ENCODE measurements at regions not wholly inside any gene's neighbourhood (a gene's known extent, or its start where the extent isn't known, plus 50 kb on each side); places are given as distances from the start of the nearest gene placed in this dataset.

DNA sequence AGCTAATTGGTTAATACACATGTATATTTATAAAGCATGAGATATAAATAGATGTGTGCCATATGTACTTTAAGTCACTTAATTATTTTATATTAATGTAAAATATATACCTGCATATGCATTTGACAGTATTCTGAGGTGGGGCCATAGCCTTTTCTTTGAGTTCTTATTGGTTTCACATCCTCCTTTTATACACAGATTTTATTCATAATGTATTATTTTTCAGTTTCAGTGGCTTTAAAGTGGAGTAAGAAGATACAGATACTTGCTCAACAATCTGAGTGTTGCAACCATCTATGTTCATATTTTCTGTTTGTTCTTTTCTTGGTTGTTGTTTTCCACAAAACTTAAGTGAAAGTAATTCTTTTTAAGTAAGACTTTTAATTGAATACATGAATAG, 436.5 kb downstream of the RND3 start:
- peaks cover 4% of the 10 kb centered on the region for H3K9me3 Mint-ChIP-seq

DNA sequence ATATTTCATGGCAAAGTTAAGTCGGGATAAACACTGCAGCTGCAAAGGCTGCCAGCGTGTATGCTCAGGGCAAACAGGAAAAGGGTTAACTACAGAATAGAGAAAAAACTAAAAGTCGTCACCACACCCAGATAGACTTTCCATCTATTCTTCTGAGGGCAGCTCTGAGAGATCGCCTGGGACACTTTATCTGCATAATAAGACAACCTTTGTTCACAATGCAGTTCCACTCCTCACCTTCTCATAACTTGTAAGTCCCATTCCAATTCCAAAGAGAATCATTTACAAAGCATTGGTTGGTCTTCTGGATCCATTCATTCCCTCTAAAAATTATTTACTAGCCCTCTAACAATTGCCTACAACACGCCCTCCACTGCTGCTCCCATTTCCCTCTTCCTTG, 437.4 kb downstream of the RND3 start:
- Mint-ChIP-seq H3K27ac (no peak overlapping the region), H3K9me3 (peaks cover 4% of the 10 kb centered on the region), H3K27me3 (no peaks in the 10 kb centered on the region), H3K36me3 (no peaks in the 10 kb centered on the region), H3K4me3 (no peak overlapping the region), H3K4me1 (no peaks in the 10 kb centered on the region)

More for the DNA sequence above, 436.5 kb downstream of the RND3 start:
- Mint-ChIP-seq H3K36me3 (no peaks in the 10 kb centered on the region), H3K4me3 (no peak overlapping the region), H3K27me3 (no peaks in the 10 kb centered on the region), H3K4me1 (no peaks in the 10 kb centered on the region), H3K27ac (no peak overlapping the region)

DNA sequence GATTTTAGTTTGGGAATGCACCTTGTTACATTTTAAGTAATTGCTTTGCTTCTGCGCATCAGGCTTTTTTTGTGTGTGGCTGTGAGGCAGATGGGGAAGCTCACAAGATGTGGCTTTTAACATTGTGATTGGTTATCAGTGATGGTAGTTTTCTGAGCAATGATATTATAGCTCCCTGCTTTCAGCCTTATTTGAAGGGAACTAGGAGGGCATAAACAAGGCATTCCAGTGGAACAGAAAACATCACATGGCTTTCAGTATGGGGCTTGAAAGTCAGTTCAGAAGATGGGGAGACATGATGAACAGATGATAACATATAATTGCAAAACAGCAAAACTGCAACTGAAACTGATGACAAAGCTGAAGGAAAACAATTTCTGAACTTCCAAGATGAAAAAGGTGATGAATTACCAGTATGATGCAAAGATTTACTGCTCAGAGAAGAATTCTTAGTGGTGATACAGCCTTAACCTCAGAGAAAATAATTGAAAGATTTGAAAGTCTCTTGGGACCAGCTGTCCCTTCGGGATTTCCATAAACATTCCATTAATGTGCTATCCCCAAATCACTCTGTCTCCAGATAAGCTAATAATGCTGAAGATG, 439.7 kb downstream of the RND3 start:
- Mint-ChIP-seq H3K27ac (no peak overlapping the region), H3K4me3 (no peak overlapping the region), H3K4me1 (no peaks in the 10 kb centered on the region)

DNA sequence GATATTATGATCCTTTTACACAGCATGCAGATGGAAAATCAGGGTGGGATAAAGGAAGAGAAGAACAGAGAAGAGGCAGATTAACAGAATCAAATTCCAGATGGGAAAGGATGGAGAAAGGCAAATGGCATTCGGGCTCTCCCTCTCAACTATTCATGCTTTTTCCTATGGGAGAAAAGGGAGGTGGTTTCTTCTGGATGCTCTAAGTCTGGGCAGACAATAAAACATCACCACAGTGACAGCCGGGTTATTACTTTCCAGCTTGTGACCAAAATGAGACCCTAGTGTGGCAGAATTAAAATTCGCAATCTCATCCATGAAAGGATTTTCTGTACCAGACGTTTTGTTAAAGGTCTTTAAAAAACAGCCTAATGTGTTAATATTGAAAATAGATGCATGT, 440.7 kb downstream of the RND3 start:
- Mint-ChIP-seq H3K4me3 (no peak overlapping the region), H3K9me3 (peaks cover 4% of the 10 kb centered on the region), H3K4me1 (no peaks in the 10 kb centered on the region), H3K27me3 (no peaks in the 10 kb centered on the region), H3K27ac (no peak overlapping the region), H3K36me3 (no peaks in the 10 kb centered on the region)

More for the DNA sequence above, 439.7 kb downstream of the RND3 start:
- Mint-ChIP-seq H3K9me3 (peaks cover 4% of the 10 kb centered on the region), H3K36me3 (no peaks in the 10 kb centered on the region), H3K27me3 (no peaks in the 10 kb centered on the region)

DNA sequence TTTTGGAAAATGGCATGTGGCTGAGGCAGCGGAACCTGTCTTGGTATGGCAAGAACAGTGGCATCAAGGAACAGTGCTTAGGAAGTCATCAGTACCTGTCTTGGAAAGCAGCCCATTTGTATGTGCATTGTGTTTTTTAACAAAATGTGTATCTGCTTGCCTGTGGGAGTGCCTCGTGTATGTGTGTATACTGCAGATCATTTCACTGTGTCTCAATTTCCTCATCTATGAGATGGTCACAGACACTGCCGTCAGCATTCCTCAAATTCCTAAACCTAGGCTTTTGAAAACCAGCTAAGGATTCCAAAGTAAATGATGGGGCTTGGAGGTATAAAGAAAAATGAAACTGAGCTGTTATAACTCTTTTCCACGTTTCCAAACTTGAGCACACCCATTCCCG, 441.3 kb downstream of the RND3 start:
- H3K27me3 Mint-ChIP-seq = no peaks in the 10 kb centered on the region
- H3K27ac Mint-ChIP-seq = no peak overlapping the region
- H3K4me3 Mint-ChIP-seq = no peak overlapping the region
- H3K9me3 Mint-ChIP-seq = peaks cover 4% of the 10 kb centered on the region
- no peaks in the 10 kb centered on the region for H3K4me1 Mint-ChIP-seq
- no peaks in the 10 kb centered on the region for H3K36me3 Mint-ChIP-seq

DNA sequence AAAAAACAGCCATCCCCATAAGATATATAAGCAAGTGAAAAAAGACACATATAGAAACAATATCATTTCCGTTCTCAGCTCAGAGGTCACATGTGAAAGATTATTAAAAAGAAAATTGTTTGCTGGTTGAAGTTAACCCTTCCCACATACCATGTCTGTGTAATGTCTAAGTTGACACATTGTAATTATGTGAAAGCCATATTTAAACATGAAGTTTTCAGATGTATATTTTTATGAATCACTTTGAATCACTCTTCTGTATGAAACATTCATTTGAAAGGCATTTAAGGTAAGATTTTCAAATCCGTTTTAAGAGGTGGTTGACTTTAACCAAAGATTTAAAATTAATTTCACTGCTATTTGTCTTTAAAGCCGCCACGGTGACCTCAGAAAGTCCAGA, 441.9 kb downstream of the RND3 start:
- Mint-ChIP-seq H3K4me1 (no peaks in the 10 kb centered on the region), H3K27ac (no peak overlapping the region), H3K4me3 (no peak overlapping the region), H3K9me3 (peaks cover 4% of the 10 kb centered on the region), H3K27me3 (no peaks in the 10 kb centered on the region), H3K36me3 (no peaks in the 10 kb centered on the region)

DNA sequence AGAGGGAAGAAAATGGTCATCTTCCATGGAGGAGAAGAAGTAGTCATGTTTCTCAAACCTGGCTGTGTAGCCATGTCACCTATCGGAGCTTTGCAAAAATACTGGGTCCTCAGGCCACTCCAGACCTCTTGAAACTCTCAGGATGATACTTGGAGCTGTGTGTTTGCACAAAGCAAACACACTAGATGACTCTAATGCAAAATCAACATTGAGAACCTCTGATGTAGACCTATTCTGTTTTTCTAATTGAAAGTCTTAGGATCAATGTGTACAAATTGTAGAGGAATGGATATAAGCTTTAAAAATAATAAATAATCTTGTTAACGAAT, 444.3 kb downstream of the RND3 start:
- H3K27me3 Mint-ChIP-seq = no peaks in the 10 kb centered on the region
- H3K4me3 Mint-ChIP-seq = no peak overlapping the region
- no peak overlapping the region for H3K27ac Mint-ChIP-seq
- no peaks in the 10 kb centered on the region for H3K4me1 Mint-ChIP-seq
- no peaks in the 10 kb centered on the region for H3K36me3 Mint-ChIP-seq
- H3K9me3 Mint-ChIP-seq = peaks cover 8% of the 10 kb centered on the region

DNA sequence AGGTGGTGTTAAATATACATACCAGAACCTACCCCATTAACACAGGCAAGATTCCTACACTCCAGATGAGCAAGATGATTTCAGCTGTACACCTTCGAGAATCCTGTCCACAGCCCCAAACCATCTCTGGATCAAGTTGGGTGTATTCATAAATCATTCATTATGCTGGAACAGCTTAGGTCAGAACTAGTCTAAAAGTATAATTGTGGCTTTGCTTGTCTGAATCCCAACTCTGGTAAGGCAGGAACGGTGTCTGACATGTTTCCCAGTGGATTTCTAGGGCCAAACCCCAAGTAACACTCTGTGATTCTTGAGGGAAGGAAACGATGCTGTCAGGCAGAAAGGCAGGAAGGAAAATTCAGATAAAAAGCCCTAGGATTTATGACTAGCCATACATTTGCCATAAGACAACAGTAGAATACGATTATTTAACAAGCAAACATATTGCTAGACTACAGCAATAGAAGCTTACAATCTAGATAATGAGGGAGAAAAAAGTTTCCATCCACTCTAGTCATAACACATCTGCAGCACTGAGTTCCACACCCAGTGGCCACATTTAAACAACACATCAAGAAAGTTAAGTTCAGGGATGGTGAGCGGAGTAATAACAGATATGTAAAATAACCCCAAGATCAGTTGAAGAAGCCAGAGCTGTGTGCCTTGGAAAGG, 444.8 kb downstream of the RND3 start:
- no peaks in the 10 kb centered on the region for H3K27me3 Mint-ChIP-seq
- no peak overlapping the region for H3K27ac Mint-ChIP-seq
- no peaks in the 10 kb centered on the region for H3K36me3 Mint-ChIP-seq
- H3K4me1 Mint-ChIP-seq = no peaks in the 10 kb centered on the region
- H3K4me3 Mint-ChIP-seq = no peak overlapping the region
- H3K9me3 Mint-ChIP-seq = peaks cover 8% of the 10 kb centered on the region

DNA sequence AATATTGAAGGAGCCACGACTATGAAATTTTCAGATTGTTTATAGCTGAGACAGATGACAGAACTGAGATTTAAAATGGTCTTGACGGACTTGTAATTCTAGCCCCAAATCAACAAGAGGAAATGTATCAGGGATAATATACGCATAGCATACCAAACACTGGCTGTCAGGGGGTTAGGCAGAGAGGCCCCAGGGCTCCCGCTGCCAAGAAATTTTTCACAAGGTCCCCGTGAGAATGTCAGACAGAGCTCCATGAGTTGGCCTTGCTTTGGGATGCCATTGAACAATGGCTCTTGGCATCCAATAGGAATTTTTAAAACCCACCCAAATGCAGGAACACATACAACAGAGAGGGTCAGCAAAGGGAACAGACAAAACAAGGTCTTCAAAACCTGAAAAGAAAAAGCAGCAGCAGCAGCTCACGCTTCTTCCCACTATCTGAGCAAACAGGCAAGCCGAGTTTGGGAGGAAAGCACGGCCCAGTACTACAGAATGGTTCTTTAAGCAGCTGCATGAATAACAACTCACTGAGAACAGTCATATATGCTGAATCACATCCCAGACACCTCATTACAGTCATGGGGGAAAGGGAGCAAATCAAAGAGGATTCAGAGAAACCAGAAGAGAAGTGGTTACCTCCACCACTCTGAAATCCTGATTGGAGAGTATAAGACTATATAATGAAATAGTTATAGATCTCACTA, 445.6 kb downstream of the RND3 start:
- peaks cover 8% of the 10 kb centered on the region for H3K9me3 Mint-ChIP-seq
- no peaks in the 10 kb centered on the region for H3K27me3 Mint-ChIP-seq
- no peak overlapping the region for H3K27ac Mint-ChIP-seq
- no peaks in the 10 kb centered on the region for H3K4me1 Mint-ChIP-seq
- H3K4me3 Mint-ChIP-seq = no peak overlapping the region
- no peaks in the 10 kb centered on the region for H3K36me3 Mint-ChIP-seq

DNA sequence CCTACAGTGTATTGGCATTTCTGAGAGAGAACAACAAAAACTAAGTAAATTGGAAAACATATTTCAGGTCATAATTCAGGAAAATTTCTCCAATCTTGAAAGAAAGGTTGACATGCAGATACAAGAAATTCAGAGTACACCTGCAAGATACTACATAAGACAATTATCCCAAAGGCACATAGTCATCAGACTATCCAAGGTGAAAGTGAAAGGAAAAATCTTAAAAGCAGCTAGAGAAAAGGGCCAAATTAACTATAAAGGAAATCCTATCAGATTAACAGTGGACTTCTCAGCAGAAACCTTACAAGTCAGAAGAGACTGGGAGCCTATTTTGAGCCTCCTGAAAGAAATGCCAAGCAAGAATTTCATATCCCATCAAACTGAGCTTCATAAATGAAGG, 449.0 kb upstream of the MMADHC start:
- Mint-ChIP-seq H3K27ac (no peak overlapping the region), H3K4me3 (no peak overlapping the region), H3K36me3 (no peaks in the 10 kb centered on the region), H3K4me1 (no peaks in the 10 kb centered on the region), H3K9me3 (peaks cover 8% of the 10 kb centered on the region), H3K27me3 (no peaks in the 10 kb centered on the region)

DNA sequence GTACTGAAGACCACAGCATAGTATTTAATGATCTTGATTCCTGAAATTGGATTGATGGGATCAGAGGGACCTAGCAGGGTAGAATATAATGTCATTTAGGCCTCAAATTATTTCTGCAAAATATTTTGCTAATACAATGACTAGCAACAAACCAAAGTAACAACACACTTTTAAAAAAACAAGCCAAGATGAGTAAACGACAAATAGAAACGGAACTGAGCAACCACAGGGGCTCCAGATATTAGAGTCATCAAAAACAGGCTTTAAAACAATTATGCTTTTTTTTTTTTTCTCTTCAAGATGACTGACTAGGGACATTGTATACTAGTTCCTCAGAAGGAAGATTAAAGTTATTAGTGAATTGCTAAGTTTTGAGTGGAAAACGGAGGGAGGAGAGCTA, 447.1 kb upstream of the MMADHC start:
- H3K36me3 Mint-ChIP-seq = no peaks in the 10 kb centered on the region
- no peaks in the 10 kb centered on the region for H3K4me1 Mint-ChIP-seq
- H3K27me3 Mint-ChIP-seq = no peaks in the 10 kb centered on the region
- no peak overlapping the region for H3K27ac Mint-ChIP-seq
- H3K9me3 Mint-ChIP-seq = peaks cover 8% of the 10 kb centered on the region
- H3K4me3 Mint-ChIP-seq = no peak overlapping the region

DNA sequence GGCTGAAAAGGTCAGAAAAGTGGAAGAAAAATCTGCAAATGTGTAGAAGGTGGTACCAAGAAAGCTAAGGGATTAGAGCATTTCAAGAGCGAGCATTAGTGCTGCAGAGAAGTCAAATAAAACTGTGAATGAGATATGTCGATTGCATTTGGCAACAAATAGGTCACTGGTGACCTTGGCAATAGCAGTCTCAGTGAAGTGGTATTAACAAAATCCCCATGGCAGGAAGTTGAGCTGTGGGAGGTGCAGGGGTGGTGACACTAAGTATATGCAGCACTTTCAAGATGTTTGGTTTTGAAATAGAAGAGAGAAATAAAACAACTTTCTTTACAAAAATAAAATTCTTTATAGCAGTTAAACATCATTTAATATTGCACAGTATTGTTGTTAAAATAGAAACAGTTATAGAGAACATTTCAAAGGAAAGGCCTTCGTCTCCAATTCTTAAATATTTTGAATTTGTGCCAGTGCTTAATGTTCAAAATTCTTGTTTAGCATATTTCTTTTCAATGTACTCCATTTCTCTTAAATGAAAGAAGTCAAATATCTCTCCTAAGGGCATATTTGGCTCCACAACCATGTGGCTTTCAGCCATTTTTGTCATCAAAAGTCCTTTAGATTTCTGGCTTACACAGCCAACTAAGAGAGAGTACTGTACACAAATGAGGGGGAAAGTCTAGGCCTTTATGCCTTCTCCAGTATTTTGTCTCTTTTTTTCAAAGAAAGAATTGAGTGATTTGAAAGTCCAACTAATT, 443.0 kb upstream of the MMADHC start:
- Mint-ChIP-seq H3K4me3 (no peak overlapping the region), H3K27me3 (peaks cover 2% of the 10 kb centered on the region), H3K27ac (no peak overlapping the region), H3K36me3 (no peaks in the 10 kb centered on the region), H3K9me3 (no peaks in the 10 kb centered on the region), H3K4me1 (no peaks in the 10 kb centered on the region)

DNA sequence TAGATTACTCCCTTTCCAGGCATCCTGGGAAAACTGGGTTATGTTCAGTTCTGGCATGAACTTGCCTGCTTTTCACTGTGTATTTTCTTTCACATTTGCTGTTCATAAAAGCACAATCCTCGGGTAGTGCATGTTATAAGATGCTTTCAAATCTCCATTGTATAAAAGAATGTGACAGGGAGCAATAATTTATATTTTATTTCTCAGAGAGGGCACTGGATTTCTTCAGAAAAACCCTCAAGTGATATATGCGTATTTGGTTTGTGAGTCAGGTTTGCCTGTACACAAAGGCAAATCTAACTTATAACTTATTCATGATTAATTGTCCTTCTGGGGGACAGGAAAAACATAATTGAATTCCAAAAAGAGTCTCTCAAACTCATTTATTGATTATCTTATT, 440.7 kb upstream of the MMADHC start:
- Mint-ChIP-seq H3K9me3 (no peaks in the 10 kb centered on the region), H3K4me3 (no peak overlapping the region), H3K27me3 (peaks cover 2% of the 10 kb centered on the region), H3K36me3 (no peaks in the 10 kb centered on the region), H3K4me1 (no peaks in the 10 kb centered on the region), H3K27ac (no peak overlapping the region)

DNA sequence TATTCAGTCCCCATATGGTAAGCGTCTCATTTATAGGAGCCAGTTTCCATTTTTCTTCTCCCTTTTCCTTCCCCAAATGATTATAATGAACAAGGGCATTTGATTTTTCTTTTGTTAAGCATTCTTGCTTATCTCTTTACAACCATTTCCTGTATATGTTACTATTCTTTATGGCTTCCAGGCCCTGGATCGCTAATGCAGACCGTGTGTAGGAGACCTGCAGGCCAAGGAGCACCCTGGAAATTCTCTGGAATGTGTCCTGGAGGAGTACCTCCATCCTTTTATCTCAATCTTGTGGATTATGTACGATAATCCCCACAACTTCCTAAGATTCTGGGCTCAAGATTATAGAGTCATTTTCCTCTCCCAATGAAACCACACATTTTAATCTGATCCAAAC, 439.6 kb upstream of the MMADHC start:
- Mint-ChIP-seq H3K27me3 (peaks cover 2% of the 10 kb centered on the region), H3K4me1 (no peaks in the 10 kb centered on the region), H3K36me3 (no peaks in the 10 kb centered on the region), H3K4me3 (no peak overlapping the region), H3K9me3 (peaks cover 4% of the 10 kb centered on the region), H3K27ac (no peak overlapping the region)

DNA sequence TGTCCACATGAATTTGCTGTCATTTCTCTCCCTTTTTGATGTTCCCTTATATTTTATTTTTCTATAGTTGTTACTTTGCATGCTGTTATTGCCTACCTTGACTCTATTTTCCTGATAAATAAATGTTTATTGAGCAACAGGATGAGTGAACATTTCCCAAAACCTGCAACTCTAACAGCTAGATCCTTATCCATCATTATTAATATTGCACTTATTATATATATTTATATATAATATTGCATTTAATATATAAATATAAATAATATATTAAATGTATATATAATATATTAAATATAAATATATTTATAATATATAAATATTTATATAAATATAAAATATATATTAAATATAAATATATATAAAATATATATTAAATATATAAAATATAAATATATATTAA, 436.1 kb upstream of the MMADHC start:
- no peaks in the 10 kb centered on the region for H3K4me1 Mint-ChIP-seq
- H3K27ac Mint-ChIP-seq = no peak overlapping the region
- H3K4me3 Mint-ChIP-seq = no peak overlapping the region
- H3K27me3 Mint-ChIP-seq = peaks cover under 1% of the 10 kb centered on the region
- H3K36me3 Mint-ChIP-seq = no peaks in the 10 kb centered on the region
- peaks cover 4% of the 10 kb centered on the region for H3K9me3 Mint-ChIP-seq

DNA sequence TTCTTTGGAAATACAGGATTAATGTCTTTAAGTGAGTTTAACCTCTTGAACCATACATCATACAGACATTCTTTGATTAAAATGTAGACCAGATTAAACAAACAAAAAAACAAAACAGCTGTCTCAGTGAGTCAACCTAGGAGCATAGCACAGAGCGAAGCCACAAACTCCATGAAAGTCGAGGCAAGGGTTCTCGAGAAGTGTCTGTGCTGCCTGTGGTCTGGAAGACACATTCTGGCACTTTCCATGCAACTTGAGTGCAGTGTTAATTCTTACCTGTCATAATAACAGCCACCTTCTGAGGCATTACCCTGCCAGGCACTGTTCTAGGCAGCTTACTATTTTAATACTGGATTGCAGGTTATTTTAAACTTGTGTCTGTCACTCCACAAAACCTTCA, 435.5 kb upstream of the MMADHC start:
- Mint-ChIP-seq H3K4me3 (no peak overlapping the region), H3K27me3 (no peaks in the 10 kb centered on the region), H3K4me1 (no peaks in the 10 kb centered on the region), H3K27ac (no peak overlapping the region), H3K9me3 (peaks cover 4% of the 10 kb centered on the region), H3K36me3 (no peaks in the 10 kb centered on the region)
